ENCODE measurements at regions not wholly inside any gene's neighbourhood (a gene's known extent, or its start where the extent isn't known, plus 50 kb on each side); places are given as distances from the start of the nearest gene placed in this dataset.
"Not testable (repeated sequence)": the region's sequence is repeated elsewhere in the genome, so short reads cannot be mapped to it uniquely, and the experiment has no call there.

DNA sequence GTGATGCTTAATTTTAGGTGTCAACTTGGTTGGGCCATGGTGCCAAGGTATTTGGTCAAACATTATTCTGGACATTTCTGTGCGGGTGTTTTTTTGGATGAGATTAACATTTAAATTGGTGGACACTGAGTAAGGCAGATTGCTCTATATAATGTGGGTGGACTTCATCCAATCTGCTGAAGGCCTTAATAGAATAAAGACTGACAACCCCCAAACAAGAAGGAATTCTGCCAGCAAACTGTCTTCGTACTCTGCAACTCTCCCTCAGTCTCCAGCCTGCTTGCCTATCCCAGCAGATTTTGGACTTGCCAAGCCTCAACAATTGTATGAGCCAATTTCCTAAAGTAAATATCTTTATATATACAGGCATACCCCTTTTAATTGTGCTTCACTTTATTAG lies 850.1 kb downstream of the TBC1D32 start:
- DNase-seq: no peak

DNA sequence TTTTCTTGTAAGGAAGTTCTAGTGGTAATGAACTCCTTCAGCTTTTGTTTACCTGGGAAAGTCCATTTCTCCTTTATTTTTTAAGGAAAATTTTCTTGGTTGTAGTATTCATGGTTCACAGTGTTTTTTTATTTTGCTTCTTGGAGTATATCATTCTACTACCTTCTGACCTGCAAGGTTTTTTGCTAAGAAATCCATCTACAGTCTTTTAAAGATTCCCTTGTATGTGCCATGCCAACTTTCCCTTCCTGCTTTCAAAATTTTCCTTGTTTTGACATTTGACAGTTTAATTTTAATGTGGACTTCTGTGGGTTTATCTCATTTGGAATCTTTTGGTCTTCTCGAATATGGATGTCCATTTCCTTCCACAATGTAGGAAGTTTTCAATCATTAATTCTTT lies 855.6 kb downstream of the TBC1D32 start:
- DNase-seq: no peak

DNA sequence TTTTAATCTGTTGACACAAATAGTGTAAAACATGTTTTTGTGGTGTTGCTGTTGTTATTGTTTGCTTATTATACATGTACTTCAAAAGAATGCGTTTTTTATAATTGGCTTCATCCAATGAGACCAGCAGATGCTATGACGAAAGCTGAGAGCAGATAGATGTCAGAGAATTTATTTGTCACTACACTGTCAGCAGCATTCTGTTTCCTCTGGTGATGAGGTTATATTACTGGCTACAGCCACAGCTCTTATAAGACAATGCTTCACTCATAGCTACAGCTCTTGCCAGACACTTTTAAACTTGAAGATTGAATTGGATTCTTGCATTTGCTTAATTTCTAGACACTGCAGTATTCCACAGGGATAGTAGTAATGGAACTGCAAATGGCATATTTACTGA lies 860.5 kb downstream of the TBC1D32 start:
- no peak for DNase-seq

DNA sequence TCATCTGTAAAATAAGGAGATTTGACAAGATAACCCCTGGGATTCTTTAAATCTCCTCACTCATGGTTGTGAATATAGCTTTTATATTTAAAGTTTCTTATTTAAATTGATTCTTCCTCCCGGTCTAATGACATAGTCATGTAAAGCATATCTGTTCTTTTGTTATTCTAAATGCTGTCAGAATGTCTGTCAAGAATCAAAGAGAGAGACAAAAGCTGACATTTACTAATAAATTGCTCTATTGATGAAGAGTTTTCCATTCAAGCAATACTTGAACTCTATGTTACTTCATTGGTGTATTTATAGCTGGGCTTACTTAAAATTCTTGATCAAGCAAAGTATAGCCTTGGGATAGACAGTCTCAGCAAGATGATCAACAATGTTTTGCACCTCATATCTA lies 865.8 kb downstream of the TBC1D32 start:
- DNase-seq: no peak

DNA sequence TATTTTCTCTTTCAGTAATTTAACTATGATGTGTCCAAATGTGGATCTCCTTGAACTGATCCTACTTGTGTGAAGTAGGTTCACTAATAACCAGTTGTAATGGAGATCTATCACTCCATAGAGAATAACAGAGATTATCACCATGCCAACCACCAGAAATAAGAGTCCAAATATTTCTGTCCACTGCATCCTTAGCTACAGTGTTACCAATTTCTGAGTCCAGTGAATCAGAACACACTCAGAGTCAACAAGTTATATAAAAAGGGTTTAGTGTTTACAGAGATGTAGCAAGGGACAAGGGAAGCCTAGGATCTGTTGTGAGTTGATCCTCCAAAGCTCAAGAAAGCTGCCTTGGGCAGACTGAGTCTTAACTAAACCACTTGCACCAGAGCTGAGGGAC lies 882.8 kb downstream of the TBC1D32 start:
- DNase-seq: no peak

DNA sequence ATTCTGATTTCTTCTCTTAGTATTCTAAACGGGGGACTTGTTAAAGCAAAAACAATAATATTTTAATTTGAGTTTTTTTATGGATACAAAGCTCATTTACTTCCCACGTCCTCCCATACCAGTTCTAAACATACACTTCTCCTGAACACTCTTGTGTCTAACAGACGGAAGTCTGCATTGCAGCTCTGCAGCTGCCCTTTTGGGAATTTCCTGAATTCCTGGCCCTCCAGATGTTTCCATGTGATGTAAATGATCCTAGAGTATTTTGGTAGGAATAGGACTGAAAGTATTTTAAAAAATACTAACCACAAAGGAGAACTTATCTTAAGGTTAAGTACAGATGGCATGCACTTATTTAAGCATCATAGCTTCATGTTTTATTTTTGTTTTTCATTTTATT lies 886.7 kb downstream of the TBC1D32 start:
- DNase-seq: no peak

DNA sequence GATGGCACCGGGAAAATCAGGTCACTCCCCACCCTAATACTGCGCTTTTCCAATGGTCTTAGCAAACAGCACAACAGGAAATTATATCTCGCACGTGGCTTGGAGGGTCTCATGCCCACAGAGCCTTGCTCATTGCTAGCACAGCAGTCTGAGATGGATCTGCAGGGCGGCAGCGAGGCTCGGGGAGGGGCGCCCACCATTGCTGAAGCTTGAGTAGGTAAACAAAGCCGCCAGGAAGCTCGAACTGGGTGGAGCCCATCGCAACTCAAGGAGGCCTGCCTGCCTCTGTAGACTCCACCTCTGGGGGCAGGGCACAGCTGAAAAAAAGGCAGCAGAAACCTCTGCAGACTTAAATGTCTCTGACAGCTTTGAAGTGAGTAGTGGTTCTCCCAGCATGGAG lies 901.4 kb downstream of the TBC1D32 start:
- DNase-seq: not testable (repeated sequence)

DNA sequence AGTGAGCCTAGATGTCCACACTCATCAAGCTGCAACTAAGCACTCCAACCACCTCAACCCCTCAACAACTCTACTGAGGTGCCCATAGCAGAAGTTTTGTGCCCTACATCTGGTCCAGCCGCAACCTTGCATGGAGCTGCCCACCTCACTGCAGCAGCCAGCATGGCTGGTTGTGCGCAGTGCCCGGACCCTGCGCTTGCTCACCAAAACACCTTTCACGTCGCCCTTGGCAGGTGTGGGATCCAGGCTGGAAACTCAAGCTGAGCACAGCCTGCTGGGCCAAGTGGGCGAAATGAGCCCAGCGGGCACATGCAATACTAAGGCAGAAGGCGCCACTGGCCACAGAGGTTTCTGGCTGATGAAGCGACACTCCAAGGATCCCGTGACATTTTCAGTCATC lies 902.4 kb downstream of the TBC1D32 start:
- no peak for DNase-seq

DNA sequence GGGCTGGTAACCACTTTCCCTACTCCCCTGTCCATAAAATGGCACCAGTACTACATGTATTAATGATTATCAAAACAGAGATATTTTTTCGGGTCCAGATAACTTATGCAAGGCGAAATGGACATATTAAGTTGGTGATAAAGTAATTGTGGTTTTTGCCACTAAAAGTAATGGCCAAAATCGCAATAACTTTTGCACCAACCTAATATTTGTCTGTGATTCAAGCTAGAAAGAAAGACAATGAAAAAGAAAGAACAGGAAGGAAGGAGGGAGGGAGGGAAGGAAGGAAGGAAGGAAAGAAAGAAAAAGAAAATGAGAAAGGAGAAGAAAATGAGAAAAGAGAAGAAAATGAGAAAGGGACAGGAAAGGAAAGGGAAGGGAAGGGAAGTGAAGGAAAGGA lies 922.9 kb downstream of the TBC1D32 start:
- no peak for DNase-seq

DNA sequence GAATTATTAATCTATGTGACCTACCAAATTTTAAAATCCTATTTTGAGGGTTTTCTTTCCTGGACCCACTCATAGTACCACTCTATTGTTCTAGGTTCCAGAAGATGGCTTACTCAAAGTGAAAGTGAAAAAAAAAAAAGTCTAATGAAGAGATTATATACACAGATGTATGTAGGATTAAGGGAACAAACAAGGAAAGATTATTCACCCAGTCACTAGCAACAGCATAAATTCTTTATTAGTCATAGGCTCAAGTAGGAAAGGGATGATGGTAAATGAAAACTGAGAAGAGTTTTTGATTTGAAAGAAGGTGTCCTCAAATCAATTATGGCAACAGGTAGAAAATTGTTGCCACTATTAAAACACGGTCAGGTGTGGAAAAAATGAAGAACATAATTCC lies 923.7 kb downstream of the TBC1D32 start:
- DNase-seq: no peak

DNA sequence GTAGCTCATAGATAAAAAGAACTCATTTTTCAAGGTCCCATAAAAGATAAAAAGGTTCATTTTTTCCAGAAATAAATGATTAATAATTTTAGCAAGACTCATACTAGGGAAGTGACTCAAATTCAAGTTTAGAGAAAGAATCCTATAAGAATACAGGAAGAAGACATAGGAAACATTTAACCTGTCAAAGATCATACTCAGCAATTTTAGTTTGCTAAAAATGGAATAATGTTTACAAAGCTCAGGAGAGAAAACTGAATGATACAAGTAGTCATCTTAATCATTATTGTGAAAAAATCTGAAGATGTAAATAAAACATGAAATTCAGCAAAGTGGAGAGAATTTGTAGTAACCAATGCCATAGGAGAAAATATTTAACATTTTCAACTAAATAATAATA lies 926.6 kb downstream of the TBC1D32 start:
- no peak for DNase-seq

DNA sequence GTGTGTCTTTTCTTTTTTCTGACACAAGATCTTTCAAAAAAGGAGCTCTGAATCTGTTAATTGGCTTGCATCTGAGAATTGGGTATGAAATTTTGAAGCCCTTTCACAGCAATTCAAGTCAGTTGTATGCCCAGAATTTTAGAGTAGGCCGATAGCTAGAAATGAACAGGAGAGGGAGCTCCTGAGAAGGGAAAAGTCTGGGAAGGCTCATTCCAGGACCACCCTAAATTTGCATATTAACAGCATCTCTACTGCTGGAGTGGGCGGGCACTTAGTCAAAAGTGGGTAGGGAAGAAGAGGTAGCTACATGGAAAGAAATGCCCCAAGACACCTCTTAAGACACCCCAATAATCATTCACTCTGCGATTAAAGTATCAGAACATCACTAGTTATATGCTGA lies 928.3 kb downstream of the TBC1D32 start:
- no peak for DNase-seq

DNA sequence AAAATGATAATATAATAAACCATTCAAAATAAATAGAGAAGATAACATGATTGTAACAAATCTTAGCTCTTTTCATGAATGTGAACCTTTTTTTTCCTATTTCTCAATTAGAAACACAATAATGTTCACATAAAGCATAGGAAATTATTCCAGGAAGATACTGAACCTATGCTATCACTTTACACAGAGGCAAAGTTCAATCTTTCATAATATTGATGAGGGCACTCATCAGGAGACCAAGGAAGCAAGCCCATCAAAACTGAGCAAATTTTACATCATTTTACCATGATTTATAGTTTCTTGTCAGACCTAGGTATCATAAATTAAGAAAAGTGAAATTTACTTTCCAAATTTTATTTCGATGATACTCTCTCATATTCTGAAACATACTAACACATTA lies 938.5 kb downstream of the TBC1D32 start:
- no peak for DNase-seq

DNA sequence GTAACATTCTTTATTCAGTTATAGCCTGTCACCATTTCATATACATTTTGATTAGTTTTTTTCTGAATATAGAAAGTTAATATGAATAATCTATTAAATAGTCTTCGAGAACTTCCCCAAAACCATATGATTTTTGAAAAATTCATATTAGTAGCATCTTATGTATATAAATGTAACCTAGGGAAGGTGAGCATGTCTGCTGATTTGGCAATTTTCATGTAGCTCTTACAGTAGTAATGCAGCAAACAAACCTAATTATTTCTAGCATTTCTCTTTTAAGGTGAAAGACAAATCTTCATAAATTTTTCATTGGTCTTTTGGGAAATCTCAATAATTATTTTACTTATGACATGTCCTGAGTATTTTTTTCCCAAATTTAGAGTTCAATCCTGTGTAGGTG lies 939.0 kb downstream of the TBC1D32 start:
- DNase-seq: no peak

DNA sequence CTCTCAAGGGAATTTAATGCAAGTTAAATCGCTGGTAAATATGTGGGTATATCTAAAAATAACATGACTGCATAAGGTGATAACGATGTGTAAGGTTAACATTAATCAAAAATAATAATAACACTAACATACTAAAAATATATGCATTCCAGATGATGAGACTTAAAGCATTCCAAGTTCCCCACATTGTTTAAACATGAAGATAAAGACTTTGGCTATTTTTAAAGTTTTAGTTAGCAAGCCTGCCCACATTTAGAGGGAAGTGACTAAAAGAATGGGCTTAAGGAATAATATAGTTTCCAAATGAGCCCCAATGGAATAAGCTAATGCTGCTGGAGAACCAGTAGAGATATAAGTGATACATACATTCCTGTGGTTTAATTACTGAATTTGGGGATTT lies 941.3 kb downstream of the TBC1D32 start:
- DNase-seq: no peak

DNA sequence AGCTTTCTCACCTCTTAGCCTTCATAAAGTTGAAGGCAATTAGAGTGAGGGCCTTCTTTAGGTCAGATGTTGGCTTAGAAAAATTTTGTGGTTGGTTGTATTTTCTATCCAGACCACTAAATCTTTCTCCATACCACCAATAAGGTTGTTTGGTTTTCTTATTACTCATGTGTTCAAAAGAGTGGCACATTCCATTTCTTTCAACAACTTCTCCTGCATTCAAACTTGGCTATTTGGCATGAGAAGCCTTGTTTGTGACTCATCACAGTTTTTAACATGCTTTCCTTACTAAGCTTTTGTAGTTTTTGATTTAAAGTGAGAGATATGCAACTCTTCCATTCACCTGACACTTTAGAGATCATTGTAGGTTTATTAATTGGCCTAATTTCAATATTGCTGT lies 949.6 kb downstream of the TBC1D32 start:
- no peak for DNase-seq

DNA sequence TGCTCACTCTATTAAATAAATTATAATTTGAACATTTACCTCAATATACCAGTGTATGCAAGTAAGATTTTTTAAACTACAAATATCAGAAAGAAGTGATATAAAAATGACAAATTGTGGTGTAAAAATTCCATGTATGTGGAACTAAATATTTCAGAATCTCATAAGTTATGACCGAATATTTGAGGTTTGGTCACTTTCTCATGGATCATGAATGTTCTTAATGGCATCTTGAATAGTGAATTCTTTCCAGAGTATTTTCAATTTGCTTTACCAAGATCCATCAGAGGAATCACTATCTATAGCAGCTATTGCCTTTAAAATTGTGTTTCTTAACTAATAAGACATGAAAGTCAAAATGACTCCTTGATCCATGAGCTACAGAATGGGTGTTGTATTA lies 950.6 kb downstream of the TBC1D32 start:
- DNase-seq: no peak

DNA sequence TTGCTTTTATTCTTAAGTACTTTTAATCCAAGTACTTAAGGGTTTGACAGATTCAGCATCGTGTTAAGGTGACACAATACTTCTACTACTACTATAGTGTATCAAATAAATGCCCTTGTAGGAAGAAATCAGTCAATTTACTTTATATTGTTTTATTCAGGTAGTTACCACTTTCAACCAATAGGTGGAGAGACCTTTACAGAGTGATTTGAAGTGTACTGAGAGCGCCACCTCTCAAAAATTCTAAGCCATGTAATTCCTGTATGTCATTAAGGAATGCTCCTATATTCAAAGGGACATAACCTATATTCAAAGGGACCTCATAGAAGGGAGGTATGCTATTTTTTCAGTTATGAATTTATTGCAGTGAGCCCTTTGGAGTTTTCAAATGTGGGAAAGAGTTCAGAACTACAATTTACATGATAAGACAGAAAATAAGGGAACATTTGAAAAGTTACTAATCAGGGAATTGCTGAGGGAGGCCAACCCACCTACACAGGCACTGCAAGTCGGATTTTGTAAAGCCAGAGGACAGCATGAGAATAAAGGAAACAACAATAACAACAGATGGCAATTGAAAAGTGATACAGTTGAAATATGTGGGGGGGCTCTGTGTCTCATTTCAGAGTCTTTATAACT lies 955.6 kb downstream of the TBC1D32 start:
- DNase-seq: peak; percentile 6

DNA sequence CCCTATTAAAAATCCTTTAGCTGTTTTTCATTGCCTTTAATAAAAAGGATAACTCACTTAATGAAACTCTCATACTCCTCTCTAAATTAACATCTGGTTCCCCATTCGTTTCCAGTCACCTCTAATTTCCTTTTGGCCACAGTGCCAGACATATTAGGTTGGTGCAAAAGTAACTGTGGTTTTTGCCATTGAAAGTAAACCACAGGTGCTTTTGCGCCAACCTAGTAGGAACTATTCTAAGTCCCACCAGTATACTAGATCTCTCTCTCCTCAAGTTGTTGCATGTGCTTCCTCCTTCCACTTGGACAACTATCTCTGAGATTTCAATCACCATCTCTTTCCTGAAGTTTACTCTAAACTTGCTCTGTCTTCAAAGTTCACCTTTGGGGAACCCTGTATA lies 961.1 kb downstream of the TBC1D32 start:
- no peak for DNase-seq

DNA sequence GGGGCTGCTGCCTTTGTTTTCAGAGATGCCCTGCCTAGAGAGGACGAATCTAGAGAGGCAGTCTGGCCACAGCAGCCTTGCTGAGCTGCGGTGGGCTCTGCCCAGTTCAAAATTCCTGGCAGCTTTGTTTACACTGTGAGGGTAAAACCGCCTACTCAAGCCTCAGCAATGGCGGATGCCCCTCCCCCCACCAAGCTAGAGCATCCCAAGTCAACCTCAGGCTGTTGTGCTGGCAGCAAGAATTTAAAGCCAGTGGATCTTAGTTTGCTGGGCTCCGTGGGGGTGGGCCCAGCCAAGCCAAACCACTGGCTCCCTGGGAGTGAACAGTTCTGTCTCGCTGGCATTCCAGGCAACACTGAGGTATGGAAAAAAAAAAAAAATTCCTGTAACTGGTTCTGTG lies 970.9 kb downstream of the TBC1D32 start:
- no peak for DNase-seq

DNA sequence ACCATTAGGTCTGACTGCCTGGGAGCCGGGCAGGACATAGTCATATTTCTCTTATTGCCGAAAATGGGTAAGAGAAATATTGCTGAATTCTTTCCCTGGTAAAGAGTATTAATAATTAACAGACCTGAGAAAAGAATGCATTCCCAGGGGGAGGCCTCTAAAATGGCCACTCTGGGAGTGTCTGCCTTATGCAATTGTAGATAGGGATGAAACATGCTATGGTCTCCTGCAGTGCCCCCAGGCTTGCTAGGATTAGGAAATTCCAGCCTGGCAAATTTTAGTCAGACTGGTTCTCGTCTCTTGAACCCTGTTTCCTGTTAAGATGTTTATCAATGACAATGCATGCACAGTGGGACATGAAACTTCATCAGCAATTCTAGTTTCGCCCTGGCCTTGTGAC lies 975.7 kb downstream of the TBC1D32 start:
- DNase-seq: not testable (repeated sequence)

DNA sequence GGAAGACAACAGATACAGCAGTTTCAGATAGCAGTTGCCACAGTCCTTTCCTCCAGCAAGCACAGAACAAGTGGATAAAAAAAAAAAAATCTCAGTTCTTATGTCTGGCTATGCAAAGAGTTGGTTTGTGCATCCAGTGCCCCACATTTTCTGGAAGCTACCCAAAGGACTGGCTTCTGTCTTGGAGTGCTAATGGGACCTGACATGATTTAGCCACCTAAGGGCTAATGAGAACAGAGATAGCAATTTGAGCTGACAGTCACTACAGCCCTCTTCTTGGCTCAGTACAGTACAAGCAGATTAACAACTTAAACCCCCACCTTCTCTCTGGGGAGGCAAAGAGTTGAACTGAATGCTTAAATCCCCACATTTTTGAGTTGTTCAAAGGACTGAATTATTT lies 976.8 kb downstream of the TBC1D32 start:
- DNase-seq: no peak

DNA sequence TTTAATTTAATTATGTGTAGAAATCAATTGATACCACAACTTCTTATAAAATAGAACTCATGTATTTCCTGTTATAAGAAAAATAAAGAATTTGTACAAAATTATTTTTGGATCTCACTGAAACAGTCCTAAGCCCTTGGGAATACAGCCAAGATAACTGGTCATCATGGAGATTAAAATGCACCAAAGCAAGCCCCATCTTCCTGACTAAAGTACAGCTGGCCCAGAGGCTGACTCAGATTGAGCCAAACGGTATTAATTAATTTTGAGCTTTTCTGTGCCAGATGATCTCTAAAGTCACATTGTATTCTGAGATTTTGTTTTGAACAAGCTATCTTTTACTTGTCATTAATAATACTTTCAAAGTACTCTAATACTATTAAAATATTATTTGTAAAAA lies 978.5 kb downstream of the TBC1D32 start:
- no peak for DNase-seq

DNA sequence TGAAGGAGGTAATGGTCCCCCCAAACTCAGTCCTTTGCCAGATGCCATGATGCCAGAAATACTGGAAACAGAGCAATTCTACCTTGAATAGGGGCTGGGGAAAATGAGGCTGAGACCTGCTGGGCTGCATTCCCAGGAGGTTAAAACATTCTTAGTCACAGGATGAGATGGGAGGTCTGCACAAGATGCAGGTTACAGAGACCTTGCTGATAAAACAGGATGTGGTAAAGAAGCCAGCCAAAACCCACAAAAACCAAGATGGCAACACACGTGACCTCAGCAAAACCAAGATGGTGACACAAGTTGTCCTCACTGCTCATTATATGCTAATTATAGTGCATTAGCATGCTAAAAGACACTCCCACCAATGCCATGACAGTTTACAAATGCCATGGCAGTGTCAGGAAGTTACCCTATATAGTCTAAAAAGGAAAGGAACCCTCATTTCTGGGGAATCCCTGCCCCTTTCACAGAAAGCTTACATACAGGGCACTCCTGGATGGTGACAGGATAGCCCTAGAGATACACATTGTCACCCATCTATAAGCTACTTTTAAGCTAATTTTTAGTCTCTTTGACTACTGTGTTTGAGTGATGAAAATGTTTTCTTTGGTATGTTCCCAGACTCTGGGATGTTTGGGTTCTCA lies 979.7 kb downstream of the TBC1D32 start:
- DNase-seq: no peak

DNA sequence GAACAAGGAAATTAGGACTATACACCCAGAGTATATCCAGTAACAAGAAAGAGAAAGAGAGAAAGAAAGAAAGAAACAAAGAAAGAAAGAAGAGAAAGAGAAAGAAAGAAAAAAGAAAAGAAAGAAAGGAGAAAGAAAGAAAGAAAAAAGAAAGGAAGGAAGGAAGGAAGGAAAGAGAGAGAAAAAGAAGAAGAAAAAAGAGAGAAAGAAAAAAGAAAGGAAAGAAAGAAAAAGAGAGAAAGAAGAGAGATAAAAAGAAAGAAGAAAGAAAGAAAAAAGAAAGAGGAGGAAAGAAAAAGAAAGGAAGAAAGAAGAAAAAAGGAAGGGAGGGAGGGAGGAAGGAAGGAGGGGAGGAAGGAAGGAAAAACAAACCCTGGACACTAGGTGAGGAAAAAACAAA lies 981.8 kb downstream of the TBC1D32 start:
- DNase-seq: no peak

Data from GF-D8 (cell line).